IMR-90 (cell line): ENCODE measurements at regions not wholly inside any gene's neighbourhood (a gene's known extent, or its start where the extent isn't known, plus 50 kb on each side); places are given as distances from the start of the nearest gene placed in this dataset.

Source experiments
- CEBPB ChIP-seq: IDR thresholded peaks from 2 replicates; pipeline ENCODE4 v1.6.1; 2012; ENCODE audit warnings: low read depth, low read length, improper control_type of control experiment
- CHD1 ChIP-seq: IDR thresholded peaks from 2 replicates; pipeline ENCODE4 v1.6.1; 2012; ENCODE audit warnings: low read depth, low read length, improper control_type of control experiment
- POLR2A ChIP-seq: IDR thresholded peaks from 2 replicates; pipeline ENCODE4 v1.6.1; 2012; ENCODE audit warnings: mild to moderate bottlenecking, low read depth, low read length
- SMC3 ChIP-seq: fragments of 150-350 bp; IDR thresholded peaks from 2 replicates; pipeline ENCODE4 v1.6.1; 2016; ENCODE audit warnings: low read depth, mild to moderate bottlenecking, antibody characterized with exemption, low read length, moderate library complexity
- TF ChIP-seq, protein P1 (sequence below): conservative IDR thresholded peaks from 2 replicates; pipeline ENCODE4 v1.5.1; 2012; ENCODE audit warnings: mild to moderate bottlenecking, low read depth, low read length, improper control_type of control experiment
- TF ChIP-seq, protein P2 (sequence below): fragments of 150-350 bp; IDR thresholded peaks from 2 replicates; pipeline ENCODE4 v1.6.1; 2017; ENCODE audit warnings: mild to moderate bottlenecking, antibody characterized with exemption, low read length, low read depth

DNA sequence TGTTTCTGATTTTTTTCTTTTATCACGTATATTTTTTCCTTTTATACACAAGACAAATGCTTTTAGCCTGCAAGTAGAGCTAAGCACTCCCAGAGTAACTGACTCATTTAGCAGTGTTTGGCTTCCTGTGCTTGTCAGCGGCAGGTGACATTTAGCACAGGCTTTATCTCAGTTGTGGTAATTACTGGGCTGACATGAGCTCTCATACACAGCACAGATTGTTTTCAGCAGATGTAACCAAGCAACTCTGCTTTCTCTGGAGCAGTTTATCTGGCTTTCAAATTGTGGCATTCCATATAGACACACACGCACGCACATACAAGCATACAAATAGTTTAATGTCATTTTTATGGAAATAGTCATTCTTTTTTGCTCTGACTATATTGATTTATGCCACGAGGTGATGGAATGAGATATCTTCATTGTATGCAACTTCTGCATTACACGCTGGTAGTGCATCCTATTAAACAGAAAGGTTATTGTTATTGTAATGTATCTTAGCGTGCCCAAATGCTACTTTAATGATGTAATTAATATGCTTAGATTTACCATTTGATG, 379.0 kb upstream of the GRAMD2B start:
- TF ChIP-seq, protein P1, sequence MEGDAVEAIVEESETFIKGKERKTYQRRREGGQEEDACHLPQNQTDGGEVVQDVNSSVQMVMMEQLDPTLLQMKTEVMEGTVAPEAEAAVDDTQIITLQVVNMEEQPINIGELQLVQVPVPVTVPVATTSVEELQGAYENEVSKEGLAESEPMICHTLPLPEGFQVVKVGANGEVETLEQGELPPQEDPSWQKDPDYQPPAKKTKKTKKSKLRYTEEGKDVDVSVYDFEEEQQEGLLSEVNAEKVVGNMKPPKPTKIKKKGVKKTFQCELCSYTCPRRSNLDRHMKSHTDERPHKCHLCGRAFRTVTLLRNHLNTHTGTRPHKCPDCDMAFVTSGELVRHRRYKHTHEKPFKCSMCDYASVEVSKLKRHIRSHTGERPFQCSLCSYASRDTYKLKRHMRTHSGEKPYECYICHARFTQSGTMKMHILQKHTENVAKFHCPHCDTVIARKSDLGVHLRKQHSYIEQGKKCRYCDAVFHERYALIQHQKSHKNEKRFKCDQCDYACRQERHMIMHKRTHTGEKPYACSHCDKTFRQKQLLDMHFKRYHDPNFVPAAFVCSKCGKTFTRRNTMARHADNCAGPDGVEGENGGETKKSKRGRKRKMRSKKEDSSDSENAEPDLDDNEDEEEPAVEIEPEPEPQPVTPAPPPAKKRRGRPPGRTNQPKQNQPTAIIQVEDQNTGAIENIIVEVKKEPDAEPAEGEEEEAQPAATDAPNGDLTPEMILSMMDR = no peak
- TF ChIP-seq POLR2A (no peak), CHD1 (no peak), CEBPB (no peak), SMC3 (no peak)
- TF ChIP-seq, protein P2, sequence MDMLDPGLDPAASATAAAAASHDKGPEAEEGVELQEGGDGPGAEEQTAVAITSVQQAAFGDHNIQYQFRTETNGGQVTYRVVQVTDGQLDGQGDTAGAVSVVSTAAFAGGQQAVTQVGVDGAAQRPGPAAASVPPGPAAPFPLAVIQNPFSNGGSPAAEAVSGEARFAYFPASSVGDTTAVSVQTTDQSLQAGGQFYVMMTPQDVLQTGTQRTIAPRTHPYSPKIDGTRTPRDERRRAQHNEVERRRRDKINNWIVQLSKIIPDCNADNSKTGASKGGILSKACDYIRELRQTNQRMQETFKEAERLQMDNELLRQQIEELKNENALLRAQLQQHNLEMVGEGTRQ = no peak
